ENCODE measurements at regions not wholly inside any gene's neighbourhood (a gene's known extent, or its start where the extent isn't known, plus 50 kb on each side); places are given as distances from the start of the nearest gene placed in this dataset.

DNA sequence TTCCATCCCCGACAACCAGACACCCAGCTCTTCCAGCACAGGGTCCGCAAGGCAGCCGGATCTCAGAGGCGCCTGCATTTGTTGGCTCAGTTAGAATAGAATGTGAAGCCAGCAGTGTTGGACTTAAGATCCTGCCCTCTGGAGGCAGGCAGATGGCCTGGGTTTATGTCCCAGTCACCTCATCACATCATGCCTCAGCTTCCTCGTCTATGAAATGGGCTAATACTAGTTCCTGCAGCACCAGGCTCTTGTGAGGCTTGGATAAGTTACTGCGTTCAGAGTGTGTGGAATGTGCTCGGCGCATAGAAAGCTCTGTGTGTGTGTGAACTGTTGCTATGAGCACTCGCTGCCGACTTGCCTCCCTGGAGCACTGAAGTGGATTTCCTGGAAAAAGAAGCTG lies 202.5 kb upstream of the GPR26 start:
- Histone ChIP-seq H3K79me2 (ENCODE audit: control insufficient read depth, insufficient read depth, low read length) (no peaks in the 10 kb centered on the region), H3K9ac (replicated peaks; ENCODE audit: extremely low read depth, insufficient read depth, low read length) (no peak overlapping the region), H3K27me3 (ENCODE audit: control insufficient read depth in 2 of 2, insufficient read depth in 2 of 2, low read length in 2 of 2) (no peaks in the 10 kb centered on the region), H3K9me1 (replicated peaks; ENCODE audit: control insufficient read depth, extremely low read depth, insufficient read depth, low read length) (no peaks in the 10 kb centered on the region), H3K4me2 (ENCODE audit: insufficient read depth, low read length) (no peak overlapping the region), H2AFZ (ENCODE audit: low read depth, low read length) (no peak overlapping the region), H3K4me3 (replicated peaks in 1 of 3; ENCODE audit: insufficient read depth in 1 of 3, low read depth in 1 of 3, low read length in 3 of 3) (no peak overlapping the region), H4K20me1 (replicated peaks; ENCODE audit: control insufficient read depth, extremely low read depth, insufficient read depth, low read length) (no peaks in the 10 kb centered on the region), H3K27ac (ENCODE audit: insufficient read depth, low read depth, low read length) (no peak overlapping the region), H3K9me3 (replicated peaks; ENCODE audit: control insufficient read depth, insufficient read depth, low read length) (no peaks in the 10 kb centered on the region), H3K36me3 (ENCODE audit: control insufficient read depth in 2 of 2, extremely low read depth in 1 of 2, insufficient read depth in 2 of 2, low read length in 2 of 2) (no peaks in the 10 kb centered on the region), H3K4me1 (ENCODE audit: control insufficient read depth, extremely low read depth, insufficient read depth, low read length) (no peaks in the 10 kb centered on the region)
- ChIA-PET CTCF (no interaction called here), POLR2A (no interaction called here)
- TF ChIP-seq POLR2AphosphoS5 (IDR thresholded peaks at IDR 0.05; ENCODE audit: insufficient read depth, low read depth, low read length) (no peak), JUN (IDR thresholded peaks at IDR 0.05; ENCODE audit: borderline replicate concordance, insufficient read depth, insufficient read length, low read depth) (no peak), POLR2A (IDR thresholded peaks at IDR 0.05; ENCODE audit: low read depth, low read length) (no peak)
- TF ChIP-seq, protein P1, sequence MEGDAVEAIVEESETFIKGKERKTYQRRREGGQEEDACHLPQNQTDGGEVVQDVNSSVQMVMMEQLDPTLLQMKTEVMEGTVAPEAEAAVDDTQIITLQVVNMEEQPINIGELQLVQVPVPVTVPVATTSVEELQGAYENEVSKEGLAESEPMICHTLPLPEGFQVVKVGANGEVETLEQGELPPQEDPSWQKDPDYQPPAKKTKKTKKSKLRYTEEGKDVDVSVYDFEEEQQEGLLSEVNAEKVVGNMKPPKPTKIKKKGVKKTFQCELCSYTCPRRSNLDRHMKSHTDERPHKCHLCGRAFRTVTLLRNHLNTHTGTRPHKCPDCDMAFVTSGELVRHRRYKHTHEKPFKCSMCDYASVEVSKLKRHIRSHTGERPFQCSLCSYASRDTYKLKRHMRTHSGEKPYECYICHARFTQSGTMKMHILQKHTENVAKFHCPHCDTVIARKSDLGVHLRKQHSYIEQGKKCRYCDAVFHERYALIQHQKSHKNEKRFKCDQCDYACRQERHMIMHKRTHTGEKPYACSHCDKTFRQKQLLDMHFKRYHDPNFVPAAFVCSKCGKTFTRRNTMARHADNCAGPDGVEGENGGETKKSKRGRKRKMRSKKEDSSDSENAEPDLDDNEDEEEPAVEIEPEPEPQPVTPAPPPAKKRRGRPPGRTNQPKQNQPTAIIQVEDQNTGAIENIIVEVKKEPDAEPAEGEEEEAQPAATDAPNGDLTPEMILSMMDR (IDR thresholded peaks at IDR 0.05; ENCODE audit: extremely low read depth in 1 of 2, insufficient read depth in 1 of 2, low read depth in 1 of 2, low read length in 2 of 2) = no peak
- dilution Hi-C loops (cut with MboI; ENCODE audit: extremely low pct_ligation_motif_present, low sequenced_read_pairs) = no loop called here
- FAIRE-seq (no peak), DNase-seq (ENCODE audit: low read depth, low spot score) (no peak)
- BruUV-seq (replicated peaks) = no TSS peak
- intact Hi-C loops (cut with micrococcal nuclease) = no loop called here

DNA sequence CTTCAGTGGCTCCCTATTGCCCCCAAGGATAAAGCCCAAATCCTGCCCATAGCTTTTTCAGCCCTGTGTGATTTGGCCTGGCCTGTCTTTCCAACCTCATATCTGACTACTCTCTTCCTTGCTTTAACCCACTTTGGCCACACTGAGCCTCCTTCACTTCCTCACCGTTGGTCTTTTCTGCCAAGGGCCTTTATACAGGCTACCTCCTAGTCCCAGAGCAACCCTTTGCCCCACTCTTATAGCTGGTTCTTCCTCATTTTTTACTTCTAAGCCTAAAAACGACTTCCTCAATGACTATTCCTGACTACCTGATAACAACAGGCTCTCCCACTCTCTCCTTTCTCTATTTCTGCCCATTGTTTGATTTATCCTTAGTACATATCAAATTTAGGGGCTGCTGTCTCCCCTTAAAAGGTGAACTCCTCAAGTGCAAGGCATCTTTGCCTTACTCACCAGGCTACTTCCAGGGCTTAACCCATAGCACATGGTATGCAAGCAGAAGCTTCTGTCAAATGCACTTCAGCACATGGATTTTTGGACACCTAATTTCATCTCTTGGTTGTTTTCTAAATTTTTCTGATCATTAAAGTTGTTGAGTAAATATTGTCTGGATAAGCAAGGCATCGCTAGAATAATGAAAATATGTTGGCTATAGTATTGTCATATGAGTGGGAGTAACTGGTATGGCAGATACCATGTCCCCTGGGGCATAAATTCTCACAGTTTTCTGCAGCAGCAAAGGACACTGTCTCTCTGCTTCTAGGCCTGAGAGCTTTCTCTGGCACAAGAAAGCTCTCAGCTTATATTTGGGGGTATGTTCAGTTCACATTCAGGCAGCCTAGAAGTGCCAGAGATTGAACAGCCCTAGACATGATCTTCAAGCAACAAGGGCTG lies 201.5 kb upstream of the GPR26 start:
- Histone ChIP-seq H2AFZ (ENCODE audit: low read depth, low read length) (no peak overlapping the region), H3K36me3 (ENCODE audit: control insufficient read depth in 2 of 2, extremely low read depth in 1 of 2, insufficient read depth in 2 of 2, low read length in 2 of 2) (no peaks in the 10 kb centered on the region), H3K27me3 (ENCODE audit: control insufficient read depth in 2 of 2, insufficient read depth in 2 of 2, low read length in 2 of 2) (no peaks in the 10 kb centered on the region), H3K9me3 (replicated peaks; ENCODE audit: control insufficient read depth, insufficient read depth, low read length) (no peaks in the 10 kb centered on the region), H4K20me1 (replicated peaks; ENCODE audit: control insufficient read depth, extremely low read depth, insufficient read depth, low read length) (no peaks in the 10 kb centered on the region), H3K79me2 (ENCODE audit: control insufficient read depth, insufficient read depth, low read length) (no peaks in the 10 kb centered on the region), H3K27ac (ENCODE audit: insufficient read depth, low read depth, low read length) (no peak overlapping the region), H3K9ac (replicated peaks; ENCODE audit: extremely low read depth, insufficient read depth, low read length) (no peak overlapping the region), H3K4me1 (ENCODE audit: control insufficient read depth, extremely low read depth, insufficient read depth, low read length) (no peaks in the 10 kb centered on the region), H3K4me3 (replicated peaks in 1 of 3; ENCODE audit: insufficient read depth in 1 of 3, low read depth in 1 of 3, low read length in 3 of 3) (no peak overlapping the region), H3K4me2 (ENCODE audit: insufficient read depth, low read length) (no peak overlapping the region), H3K9me1 (replicated peaks; ENCODE audit: control insufficient read depth, extremely low read depth, insufficient read depth, low read length) (no peaks in the 10 kb centered on the region)
- intact Hi-C loops (cut with micrococcal nuclease) (no loop called here), dilution Hi-C loops (cut with MboI; ENCODE audit: extremely low pct_ligation_motif_present, low sequenced_read_pairs) (no loop called here)
- TF ChIP-seq POLR2A (IDR thresholded peaks at IDR 0.05; ENCODE audit: low read depth, low read length) = no peak
- no peak for TF ChIP-seq GATA2 (IDR thresholded peaks at IDR 0.05; ENCODE audit: insufficient read depth, insufficient read length, low read depth, low read length)
- TF ChIP-seq, protein P2, sequence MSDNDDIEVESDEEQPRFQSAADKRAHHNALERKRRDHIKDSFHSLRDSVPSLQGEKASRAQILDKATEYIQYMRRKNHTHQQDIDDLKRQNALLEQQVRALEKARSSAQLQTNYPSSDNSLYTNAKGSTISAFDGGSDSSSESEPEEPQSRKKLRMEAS (IDR thresholded peaks at IDR 0.05; ENCODE audit: insufficient read depth, insufficient read length) = no peak
- TF ChIP-seq MYC (IDR thresholded peaks at IDR 0.05; ENCODE audit: low read depth, low read length) = no peak
- TF ChIP-seq JUN (IDR thresholded peaks at IDR 0.05; ENCODE audit: borderline replicate concordance, insufficient read depth, insufficient read length, low read depth) = no peak
- TF ChIP-seq FOS (IDR thresholded peaks at IDR 0.05; ENCODE audit: borderline replicate concordance, insufficient read depth, low read length) = no peak
- TF ChIP-seq, protein P1 (IDR thresholded peaks at IDR 0.05; ENCODE audit: extremely low read depth in 1 of 2, insufficient read depth in 1 of 2, low read depth in 1 of 2, low read length in 2 of 2) = no peak
- TF ChIP-seq EZH2 (IDR thresholded peaks at IDR 0.05; ENCODE audit: borderline replicate concordance, low read depth, low read length, severe bottlenecking) = no peak
- no peak for TF ChIP-seq POLR2AphosphoS5 (IDR thresholded peaks at IDR 0.05; ENCODE audit: insufficient read depth, low read depth, low read length)
- DNase-seq (ENCODE audit: low read depth, low spot score) (no peak), FAIRE-seq (no peak)
- ChIA-PET POLR2A (no interaction called here), CTCF (no interaction called here)
- BruUV-seq (replicated peaks) = no TSS peak
